Neural crest cell (in vitro differentiated cells): ENCODE measurements at regions not wholly inside any gene's neighbourhood (a gene's known extent, or its start where the extent isn't known, plus 50 kb on each side); places are given as distances from the start of the nearest gene placed in this dataset.
A peak's percentile ranks its signal among the peaks of the same experiment; 100 is the strongest.

Source experiments
- DNase-seq: peaks from one replicate; pipeline ENCODE4 v3.0.0; 2021; ENCODE audit warnings: low read depth, mixed read lengths, low spot score
- H3K27ac Mint-ChIP-seq: one replicate; pipeline ENCODE4 v1.8.0; 2021; ENCODE audit warnings: mild to moderate bottlenecking, mixed read lengths; ENCODE audit not compliant: unreplicated experiment
- H3K27me3 Mint-ChIP-seq: 2 replicates; pipeline ENCODE4 v1.8.0; 2021; ENCODE audit warnings: low read depth, mild to moderate bottlenecking, mixed read lengths
- H3K36me3 Mint-ChIP-seq: 2 replicates; pipeline ENCODE4 v1.8.0; 2021; ENCODE audit warnings: low read depth, mild to moderate bottlenecking, mixed read lengths
- H3K4me1 Mint-ChIP-seq: 2 replicates; pipeline ENCODE4 v1.8.0; 2021; ENCODE audit warnings: mixed read lengths
- H3K4me3 Mint-ChIP-seq: one replicate; pipeline ENCODE4 v1.8.0; 2021; ENCODE audit warnings: mild to moderate bottlenecking, mixed read lengths
- H3K9me3 Mint-ChIP-seq: 2 replicates; pipeline ENCODE4 v1.8.0; 2021; ENCODE audit warnings: mixed read lengths
- CTCF ChIP-seq: fragments of 200-600 bp; sonication (generic); conservative IDR thresholded peaks from 2 replicates; pipeline ENCODE4 v1.5.0; 2021; ENCODE audit warnings: antibody characterized with exemption, mild to moderate bottlenecking

DNA sequence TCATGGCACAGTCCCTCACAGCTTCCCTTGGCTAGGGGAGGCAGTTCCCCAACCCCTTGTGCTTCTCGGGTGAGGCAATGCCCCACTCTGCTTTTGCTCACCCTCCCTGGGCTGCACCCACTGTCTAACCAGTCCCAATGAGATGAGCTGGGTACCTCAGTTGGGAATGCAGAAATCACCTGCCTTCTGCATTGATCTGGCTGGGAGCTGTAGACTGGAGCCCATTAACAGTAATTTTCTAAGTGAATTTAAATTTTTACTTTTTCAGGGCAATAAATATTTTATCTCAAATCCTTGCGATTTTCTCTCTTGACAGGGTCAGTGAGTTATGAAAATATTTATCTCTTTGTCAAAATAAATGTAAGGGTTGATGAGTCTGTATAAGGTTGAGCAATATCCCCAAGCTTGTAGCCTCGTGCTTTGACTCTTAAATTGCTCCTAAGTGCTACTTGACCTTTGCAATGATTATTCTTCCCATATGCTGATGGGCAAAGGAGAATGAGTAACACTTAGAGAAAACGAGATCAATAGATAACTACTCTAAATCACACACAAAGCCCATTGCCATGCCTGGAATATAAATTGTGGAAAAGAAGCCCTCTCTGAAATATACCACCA, 82.1 kb upstream of the MOCS2 start:
- H3K9me3 Mint-ChIP-seq, result peaks cover 9% of the 10 kb centered on the region
- no peak overlapping the region for H3K4me3 Mint-ChIP-seq
- H3K27ac Mint-ChIP-seq, result no peak overlapping the region
- H3K27me3 Mint-ChIP-seq, result no peaks in the 10 kb centered on the region
- no peaks in the 10 kb centered on the region for H3K4me1 Mint-ChIP-seq
- H3K36me3 Mint-ChIP-seq, result peaks cover 4% of the 10 kb centered on the region
- no peak for TF ChIP-seq CTCF
- DNase-seq, result no peak

DNA sequence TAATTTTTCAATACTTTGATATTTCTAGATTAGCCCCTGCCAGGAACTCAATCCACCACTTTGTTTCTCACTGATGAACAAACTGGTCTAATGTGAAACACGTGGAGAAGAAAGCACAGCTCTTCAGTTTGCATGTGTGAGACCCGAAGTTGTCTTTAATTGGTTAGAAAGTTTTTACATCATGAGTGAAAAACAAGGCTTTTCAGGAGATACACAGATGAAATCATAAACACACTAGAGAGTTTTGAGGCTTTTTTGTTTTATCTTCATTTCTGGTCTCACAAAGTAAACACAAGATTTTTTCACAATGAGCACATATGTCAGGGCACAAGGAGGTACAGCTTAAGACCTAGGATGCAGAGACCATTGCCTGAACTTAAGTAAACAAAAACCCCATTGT, 84.5 kb upstream of the MOCS2 start:
- DNase-seq, result no peak
- H3K27me3 Mint-ChIP-seq, result no peaks in the 10 kb centered on the region
- H3K4me1 Mint-ChIP-seq, result no peaks in the 10 kb centered on the region
- peaks cover 4% of the 10 kb centered on the region for H3K36me3 Mint-ChIP-seq
- no peak for TF ChIP-seq CTCF
- H3K27ac Mint-ChIP-seq, result no peak overlapping the region
- H3K4me3 Mint-ChIP-seq, result no peak overlapping the region
- H3K9me3 Mint-ChIP-seq, result peaks cover 5% of the 10 kb centered on the region

DNA sequence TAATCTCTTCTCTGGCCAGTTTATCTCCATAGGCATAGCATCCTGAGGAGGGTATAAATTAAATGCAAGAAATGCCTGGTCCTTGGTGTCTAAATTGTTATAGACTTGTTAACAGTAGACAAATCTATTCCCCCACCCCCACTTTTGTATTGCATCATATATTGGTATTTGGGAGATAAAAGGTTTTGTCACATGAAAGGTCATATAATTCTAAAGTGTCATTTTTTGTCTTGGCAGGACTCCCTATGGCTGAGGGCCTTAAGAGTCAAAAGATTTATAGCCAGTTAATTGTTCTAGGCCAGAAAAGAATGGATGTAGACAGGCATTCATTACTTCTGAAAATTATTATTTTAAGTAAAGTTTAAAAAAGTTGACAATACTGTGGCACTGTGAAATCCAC, 90.3 kb upstream of the MOCS2 start:
- Mint-ChIP-seq H3K27ac (no peak overlapping the region), H3K9me3 (no peaks in the 10 kb centered on the region), H3K4me3 (no peak overlapping the region), H3K36me3 (no peaks in the 10 kb centered on the region), H3K4me1 (no peaks in the 10 kb centered on the region), H3K27me3 (no peaks in the 10 kb centered on the region)
- no peak for TF ChIP-seq CTCF
- no peak for DNase-seq

- Mint-ChIP-seq H3K4me1 (no peaks in the 10 kb centered on the region), H3K27ac (no peak overlapping the region), H3K27me3 (no peaks in the 10 kb centered on the region), H3K4me3 (no peak overlapping the region), H3K9me3 (no peaks in the 10 kb centered on the region), H3K36me3 (no peaks in the 10 kb centered on the region)
- no peak for DNase-seq
- TF ChIP-seq CTCF, result no peak
Observed at GRCh38 chr5:53200306-53200705, 90.7 kb upstream of the MOCS2 start.

GRCh38 chr5:53201746-53202145, 92.2 kb upstream of the MOCS2 start:
- DNase-seq, result no peak
- Mint-ChIP-seq H3K27ac (peak overlapping the region; percentile 89), H3K36me3 (no peaks in the 10 kb centered on the region), H3K9me3 (no peaks in the 10 kb centered on the region), H3K4me3 (no peak overlapping the region), H3K27me3 (no peaks in the 10 kb centered on the region), H3K4me1 (no peaks in the 10 kb centered on the region)
- peak; percentile 27 for TF ChIP-seq CTCF
